DND-41 (cell line): ENCODE measurements at regions not wholly inside any gene's neighbourhood (a gene's known extent, or its start where the extent isn't known, plus 50 kb on each side); places are given as distances from the start of the nearest gene placed in this dataset.

Source experiments
- CTCF ChIP-seq: IDR thresholded peaks from 2 replicates; pipeline ENCODE4 v1.5.1; 2012; ENCODE audit warnings: borderline replicate concordance, low read length, moderate library complexity, mild to moderate bottlenecking; ENCODE audit not compliant: poor library complexity, severe bottlenecking; ENCODE audit errors: extremely low read depth
- EZH2 ChIP-seq: IDR thresholded peaks from 3 replicates; pipeline ENCODE4 v1.6.1; 2012; ENCODE audit warnings: borderline replicate concordance, low read depth, mild to moderate bottlenecking, moderate library complexity, low read length, inconsistent platforms; ENCODE audit not compliant: severe bottlenecking

GRCh38 chr9:18245911-18246310 is 228.0 kb upstream of the ADAMTSL1 start:
- TF ChIP-seq CTCF, result no peak
- no peak for TF ChIP-seq EZH2
